GM18519 (cell line): ENCODE measurements at regions not wholly inside any gene's neighbourhood (a gene's known extent, or its start where the extent isn't known, plus 50 kb on each side); places are given as distances from the start of the nearest gene placed in this dataset.

Experiments used
- ATAC-seq: cut with Tn5 transposase; IDR thresholded peaks from one replicate; pipeline ENCODE4 v1.9.1; 2021; ENCODE audit warnings: mild to moderate bottlenecking, moderate library complexity; ENCODE audit not compliant: unreplicated experiment, low FRiP score

DNA sequence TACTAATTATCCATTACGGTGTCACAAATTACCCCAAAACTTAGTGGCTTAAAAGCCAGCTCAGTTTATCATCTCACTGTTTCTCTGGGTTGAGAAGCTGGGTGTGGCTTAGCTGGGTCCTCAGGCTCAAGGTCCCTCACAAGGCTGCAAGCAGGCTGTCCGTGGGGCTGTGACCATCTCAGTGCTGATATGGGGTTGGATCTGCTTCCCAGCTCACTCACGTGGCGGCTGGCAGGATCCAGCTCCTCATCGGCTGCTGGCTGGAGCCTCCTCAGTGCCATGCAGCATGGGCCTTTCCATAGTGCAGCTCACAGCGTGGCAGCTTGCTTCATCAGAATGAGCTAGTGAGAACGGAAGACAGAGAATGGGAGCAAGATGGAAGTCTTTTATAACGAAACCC, 128.5 kb upstream of the CPEB4 start:
- ATAC-seq = no peak

DNA sequence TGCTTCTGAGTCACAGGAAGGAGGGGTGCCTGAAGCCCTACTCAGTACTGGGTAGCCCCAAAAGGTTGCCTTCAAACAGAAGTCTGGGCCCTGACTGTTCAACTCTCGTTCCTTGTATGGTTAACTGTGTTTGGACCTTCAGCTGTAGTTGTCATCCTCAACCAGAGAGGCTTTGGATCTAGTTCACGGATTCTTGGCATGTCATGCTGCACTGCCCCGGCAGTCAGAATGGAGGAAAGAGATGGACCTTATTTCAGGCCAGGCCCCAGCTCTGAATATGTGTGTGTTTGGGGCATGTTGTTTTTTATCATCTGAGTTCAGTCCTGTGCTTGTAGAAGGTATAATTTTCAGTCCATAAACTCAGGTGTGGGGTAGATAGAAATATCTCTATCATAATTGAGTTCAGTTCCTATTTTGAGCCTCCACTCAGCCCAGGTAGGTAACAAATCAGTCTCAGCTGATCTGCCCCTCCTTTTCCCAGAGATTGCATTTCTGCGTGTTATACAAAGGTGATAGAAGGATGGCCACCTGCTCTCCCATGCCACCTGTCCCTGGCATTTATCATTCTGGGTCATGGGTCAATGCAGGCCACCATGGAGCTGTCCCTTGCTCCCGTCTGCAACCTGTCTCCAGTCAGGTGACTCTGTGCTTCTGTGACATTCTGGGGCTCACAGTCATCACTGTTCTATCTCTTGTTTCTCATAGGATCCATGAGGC, 127.5 kb upstream of the CPEB4 start:
- no peak for ATAC-seq

- no peak for ATAC-seq
Measured at GRCh38 chr5:173761178-173761513, 127.0 kb upstream of the CPEB4 start.

- ATAC-seq = no peak
Measured at GRCh38 chr5:173762045-173762444, 126.1 kb upstream of the CPEB4 start.

GRCh38 chr5:173762930-173763329, 125.2 kb upstream of the CPEB4 start:
- ATAC-seq = no peak

- no peak for ATAC-seq
Measured at GRCh38 chr5:173763410-173763809, 124.7 kb upstream of the CPEB4 start.

DNA sequence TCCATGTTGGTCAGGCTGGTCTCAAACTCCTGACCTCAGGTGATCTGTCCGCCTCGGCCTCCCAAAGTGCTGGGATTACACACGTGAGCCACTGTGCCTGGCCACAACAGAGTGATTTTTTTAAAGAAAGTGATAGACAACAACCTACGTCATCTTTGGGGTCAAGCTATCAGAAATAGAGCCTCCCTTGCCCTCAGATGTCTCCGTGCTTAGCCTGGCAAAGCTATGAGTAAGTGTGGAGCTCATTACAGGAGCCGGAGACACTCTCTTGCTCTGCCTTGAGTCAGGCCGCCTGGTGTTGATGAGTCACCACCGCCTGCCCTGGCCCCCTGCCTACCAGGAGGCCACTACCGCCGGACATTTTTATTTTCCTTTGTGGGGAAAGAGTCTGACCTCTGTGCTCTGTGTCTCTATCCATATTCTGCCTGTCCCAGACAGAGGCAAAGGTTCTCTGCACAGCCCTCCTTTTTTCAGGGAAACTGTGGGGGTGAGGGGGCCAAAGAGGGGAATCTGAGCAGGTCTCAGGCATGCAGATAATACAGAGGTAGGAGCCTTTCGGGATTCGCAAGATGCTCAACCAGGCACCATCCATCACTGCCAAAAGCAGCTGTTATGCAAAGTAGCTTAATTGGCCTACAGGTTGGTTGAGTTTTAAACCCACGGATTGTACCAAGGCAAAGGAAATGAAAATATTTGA, 123.7 kb upstream of the CPEB4 start:
- no peak for ATAC-seq

GRCh38 chr5:173765029-173765644, 123.0 kb upstream of the CPEB4 start:
- ATAC-seq = no peak

DNA sequence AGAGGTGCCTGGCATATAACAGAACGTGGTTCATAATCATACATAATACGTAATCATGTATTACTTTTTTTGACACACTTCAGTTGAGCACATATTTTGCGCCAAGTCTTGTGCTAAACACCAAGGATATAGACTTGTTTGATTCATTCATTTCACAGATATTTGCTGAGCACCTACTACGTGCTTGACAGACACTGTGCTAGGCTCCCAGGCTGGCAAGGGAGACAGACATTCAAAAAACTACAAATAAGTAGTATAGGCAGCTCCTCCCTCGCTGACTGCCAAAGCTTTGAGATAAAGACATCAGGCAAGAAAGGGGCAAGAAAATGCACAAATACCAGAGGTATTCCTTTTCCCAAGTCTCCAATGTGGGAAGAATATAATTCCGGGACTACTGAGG, 122.5 kb upstream of the CPEB4 start:
- ATAC-seq = no peak

DNA sequence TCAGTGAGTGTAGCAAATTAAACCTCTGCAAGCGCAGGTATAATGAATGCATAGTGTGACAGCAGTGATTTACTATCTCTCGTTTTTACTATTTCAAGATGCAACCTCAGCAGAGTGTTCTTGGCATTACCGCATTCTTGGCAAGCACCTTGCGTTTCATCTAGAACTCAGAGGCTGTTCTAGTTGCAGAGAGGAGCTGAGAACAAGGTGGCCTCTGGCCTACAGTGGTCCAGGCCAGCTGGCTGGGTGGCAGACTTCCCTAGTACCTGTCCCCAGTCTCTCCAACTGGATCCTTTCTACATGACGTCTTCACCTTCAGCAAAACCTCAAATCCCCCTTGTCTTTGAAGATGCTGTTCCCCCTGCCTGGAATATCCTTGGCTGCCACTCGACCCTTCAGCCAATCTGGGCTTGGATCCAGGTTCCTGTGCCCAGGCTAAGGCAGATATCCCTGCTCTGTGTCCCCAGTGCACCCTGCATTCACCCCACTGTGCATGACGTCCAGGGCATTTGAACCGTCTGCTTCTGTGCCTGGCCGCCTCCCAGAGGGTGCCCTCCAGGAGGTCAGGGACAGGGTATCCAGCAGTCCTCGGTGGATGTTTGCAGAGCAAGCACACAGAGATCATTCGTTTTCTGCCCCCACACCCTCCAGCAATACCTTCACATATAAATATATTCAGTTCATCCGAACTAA, 120.4 kb upstream of the CPEB4 start:
- no peak for ATAC-seq

DNA sequence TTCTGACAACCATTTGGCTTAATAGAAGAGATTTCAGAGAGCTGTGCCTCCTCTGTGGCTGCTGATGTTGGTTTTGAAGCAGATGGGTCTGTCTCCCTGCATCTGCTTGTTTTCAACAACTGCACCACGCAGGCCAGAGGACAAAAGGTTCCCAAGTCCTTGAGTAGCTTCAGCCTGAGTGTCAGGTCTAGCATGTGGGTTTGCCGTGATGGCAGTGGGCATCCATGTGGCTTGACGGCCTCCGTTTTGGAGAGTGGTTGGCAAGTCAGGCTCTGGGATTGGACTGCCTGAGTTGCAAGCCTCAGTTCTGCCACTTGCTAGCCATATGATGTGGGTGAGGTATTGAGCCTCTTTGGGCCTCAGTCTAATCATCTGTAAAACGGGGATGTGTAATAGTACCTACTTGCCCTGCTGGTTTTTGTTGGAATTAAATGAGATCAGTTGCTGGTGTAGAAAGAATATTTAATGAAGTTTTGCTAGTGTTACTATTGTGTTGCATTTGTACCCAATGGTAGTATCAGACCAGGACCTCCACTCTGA, 119.8 kb upstream of the CPEB4 start:
- ATAC-seq = no peak

DNA sequence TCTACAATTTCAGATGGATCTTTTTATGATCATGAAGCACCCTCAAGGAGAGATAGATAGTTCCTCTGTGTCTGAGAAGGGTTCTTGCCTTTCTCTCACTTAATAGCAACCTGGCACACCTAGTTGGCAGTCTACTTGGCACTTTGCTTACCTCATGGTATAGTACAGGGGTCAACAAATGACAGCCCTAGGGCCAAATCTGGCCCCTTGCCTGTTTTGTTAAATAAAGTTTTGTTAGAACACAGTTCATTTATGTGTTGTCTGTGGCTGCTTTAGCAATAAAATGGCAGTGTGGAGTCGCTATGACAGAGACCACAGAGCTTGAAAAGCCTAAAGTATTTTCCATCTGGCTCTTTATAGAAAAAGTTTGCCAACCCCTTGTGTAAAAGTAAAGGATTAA, 119.3 kb upstream of the CPEB4 start:
- ATAC-seq = no peak

DNA sequence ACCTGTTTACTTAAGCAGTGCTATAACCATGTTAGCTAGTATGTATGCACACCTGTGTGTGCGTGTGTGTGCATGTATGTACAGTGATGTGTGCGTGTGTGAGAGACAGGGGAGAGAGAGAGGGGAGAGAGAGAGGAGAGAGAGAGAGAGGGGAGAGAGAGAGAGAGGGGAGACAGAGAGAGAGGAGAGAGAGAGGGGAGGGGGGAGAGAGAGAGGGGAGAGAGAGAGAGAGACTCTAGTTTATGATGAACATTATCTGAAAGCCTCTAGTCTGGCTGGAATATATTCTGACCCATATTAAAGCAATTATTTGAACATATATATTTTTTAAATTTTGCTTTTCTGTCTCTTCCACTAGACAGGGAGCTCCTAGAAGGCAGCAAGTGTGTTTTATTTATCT, 117.5 kb upstream of the CPEB4 start:
- no peak for ATAC-seq

DNA sequence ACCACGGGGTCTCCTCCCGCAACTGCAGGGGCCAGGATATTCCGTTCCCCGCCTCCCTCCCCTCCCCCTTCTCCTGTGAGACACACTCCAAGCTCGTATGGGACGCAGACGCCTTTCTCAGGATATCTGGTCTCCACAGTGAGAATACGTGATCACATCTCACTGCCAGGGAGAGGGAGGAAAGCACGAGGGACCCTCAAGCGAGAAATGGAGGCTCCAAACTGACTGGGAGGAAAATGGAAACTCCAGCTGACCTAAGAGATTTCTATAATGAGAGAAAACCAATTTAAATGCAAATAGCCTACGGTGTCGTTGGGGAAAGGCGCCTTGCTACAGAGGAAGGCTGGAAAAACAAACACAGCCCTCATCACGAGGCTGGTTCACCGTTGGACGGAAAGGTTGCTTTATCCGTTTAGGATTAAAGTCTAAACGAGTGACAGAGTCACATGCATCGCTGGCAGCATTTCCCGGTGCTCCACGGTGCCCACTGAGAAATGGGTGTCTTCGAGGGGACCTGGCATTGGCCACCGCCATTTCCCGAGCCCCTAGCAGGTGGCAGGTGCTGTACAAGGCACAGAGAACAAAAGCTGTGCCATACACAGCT, 116.9 kb upstream of the CPEB4 start:
- no peak for ATAC-seq

- no peak for ATAC-seq
Measured at GRCh38 chr5:173771725-173772383, 116.3 kb upstream of the CPEB4 start.

DNA sequence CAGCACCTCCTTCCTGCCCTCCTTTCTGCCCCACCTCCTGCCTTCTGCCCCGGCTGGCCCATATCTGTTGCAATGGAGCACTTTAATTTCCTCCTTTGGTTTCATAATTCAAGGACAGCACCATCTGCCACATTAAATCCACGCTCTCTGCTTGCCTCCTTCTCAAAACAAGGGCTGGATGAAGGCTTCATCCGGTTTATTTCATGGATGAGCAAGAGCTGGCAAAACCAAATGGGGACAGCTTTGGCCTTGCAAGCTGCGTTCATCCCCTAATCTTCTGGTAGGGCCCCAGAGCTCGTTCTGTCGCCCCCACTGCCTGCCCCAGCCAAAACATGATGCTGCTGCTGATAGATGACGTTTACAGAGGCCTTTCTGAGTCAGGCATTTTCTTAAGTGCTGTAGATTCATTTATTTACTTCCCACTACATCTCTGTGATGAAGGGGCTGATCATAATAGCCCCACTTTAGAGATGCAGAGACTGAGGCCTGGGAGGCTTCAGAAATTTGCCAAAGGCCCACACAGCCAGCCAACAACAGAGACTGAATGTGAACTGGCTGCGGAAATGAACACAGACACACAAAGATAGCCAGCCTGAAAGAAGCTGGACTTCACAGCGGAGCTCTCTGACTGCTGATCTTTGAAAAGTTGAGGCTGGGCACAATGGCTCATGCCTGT, 115.6 kb upstream of the CPEB4 start:
- ATAC-seq = no peak

- no peak for ATAC-seq
Measured at GRCh38 chr5:173774271-173774761, 113.8 kb upstream of the CPEB4 start.

DNA sequence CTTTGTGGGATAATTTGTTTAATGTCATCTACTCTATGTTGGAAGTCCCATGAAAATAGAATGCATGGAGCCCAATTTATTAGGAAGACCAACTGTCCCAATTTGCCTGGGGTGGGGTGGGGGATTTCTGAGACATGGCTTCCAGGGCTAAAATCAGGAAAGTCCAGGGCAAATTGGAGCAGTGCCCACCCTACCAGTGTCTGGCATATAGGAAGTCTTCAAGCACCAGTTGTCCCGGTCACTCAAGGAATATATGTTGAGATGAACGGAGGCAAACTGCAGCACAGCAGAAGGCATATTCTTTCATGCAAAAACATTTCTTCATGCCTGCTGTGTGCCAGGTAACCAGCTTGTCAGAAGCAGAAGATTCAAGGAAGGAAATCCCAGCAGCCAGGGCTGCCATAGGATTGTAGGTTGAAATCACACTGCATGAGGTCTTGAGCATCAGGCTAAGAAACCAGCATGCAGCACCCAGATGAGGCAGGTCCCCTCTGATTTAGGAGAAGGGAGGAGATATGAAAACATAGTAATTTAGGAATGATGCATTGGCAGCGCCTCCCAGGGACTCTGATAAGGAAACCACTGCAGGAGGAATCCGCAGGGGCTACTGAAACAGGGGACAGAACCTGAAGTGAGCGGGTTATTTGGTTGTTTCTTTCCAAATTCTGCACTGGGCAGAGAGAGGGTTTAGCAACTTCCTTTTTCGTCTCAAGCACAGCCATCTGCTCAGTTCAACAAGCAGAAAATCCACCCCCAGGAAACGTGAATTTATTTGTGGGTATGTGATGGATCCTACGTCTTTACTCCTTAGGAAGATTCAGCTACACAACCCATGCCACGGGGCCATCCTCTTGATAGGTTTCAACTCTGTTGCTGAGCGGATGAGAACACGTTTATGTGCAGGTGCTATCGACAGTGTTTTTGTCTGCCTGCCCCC, 112.6 kb upstream of the CPEB4 start:
- no peak for ATAC-seq
